GM21390 (cell line): ENCODE measurements at regions not wholly inside any gene's neighbourhood (a gene's known extent, or its start where the extent isn't known, plus 50 kb on each side); places are given as distances from the start of the nearest gene placed in this dataset.
"Not testable (repeated sequence)": the region's sequence is repeated elsewhere in the genome, so short reads cannot be mapped to it uniquely, and the experiment has no call there.

Source experiments
- ATAC-seq: cut with Tn5 transposase; IDR thresholded peaks from one replicate; pipeline ENCODE4 v1.9.1; 2021; ENCODE audit not compliant: unreplicated experiment

GRCh38 chr3:177493091-177493490 is 295.8 kb upstream of the TBL1XR1 start:
- no peak for ATAC-seq

- ATAC-seq = no peak
These were observed 296.9 kb upstream of the TBL1XR1 start for GRCh38 chr3:177494216-177494615.

GRCh38 chr3:177495566-177495965 is 298.3 kb upstream of the TBL1XR1 start:
- ATAC-seq = no peak

GRCh38 chr3:177498037-177498857 is 301.0 kb upstream of the TBL1XR1 start:
- ATAC-seq = no peak

DNA sequence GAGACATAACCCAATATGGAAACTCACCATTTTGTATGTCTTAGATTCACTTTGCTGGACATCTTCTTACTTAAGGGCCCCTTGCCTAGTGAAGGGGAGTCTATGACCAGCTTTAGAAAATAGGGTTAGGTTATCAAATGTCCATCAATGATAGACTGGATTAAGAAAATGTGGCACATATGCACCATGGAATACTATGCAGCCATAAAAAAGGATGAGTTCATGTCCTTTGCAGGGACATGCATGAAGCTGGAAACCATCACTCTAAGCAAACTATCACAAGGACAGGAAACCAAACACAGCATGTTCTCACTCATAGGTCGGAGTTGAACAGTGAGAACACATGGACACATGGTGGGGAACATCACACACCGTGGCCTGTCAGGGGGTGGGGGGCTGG is 301.8 kb upstream of the TBL1XR1 start:
- not testable (repeated sequence) for ATAC-seq

- ATAC-seq = no peak
These were observed 302.6 kb upstream of the TBL1XR1 start for GRCh38 chr3:177499779-177500423.

GRCh38 chr3:177510693-177511216 is 313.5 kb upstream of the TBL1XR1 start:
- ATAC-seq = no peak

GRCh38 chr3:177512945-177513814 is 315.9 kb upstream of the TBL1XR1 start:
- ATAC-seq = no peak

DNA sequence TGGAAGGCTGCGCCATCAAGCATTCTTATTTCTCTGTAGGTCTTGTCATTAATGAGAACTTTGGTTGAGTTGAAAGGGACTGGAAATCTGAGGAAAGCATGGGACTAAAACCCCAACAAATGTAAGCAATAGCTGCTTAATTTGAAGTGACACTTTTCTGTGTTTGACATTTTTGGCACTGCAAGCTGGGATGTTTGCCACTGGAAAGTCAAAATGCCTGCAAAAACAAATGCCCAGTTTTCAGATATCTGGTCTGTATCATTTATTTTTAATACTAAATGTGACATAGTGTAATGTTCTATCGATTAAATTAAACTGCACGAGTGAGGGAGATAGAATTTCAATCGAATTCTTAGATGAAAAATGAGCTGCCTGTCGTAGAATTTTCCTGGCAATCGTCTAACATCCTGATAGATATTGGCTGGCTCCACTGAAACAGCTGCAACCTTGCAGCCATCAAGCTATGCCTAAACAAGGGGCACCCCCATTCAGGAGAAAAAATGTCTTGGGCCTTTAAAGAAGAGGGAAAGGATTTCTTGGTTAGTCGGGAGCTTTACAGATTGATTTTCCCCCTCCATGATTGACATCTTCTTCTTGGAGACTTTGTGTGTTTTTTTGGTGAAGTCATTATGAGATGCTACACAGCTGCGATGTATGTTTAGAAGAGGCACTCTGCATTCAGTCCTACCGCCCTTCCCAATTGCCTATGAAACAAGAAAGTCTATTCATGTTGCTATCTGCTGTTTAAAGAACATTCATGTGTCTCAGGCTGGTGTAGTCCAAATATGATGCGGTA is 316.7 kb upstream of the TBL1XR1 start:
- no peak for ATAC-seq

GRCh38 chr3:177514611-177515499 is 317.6 kb upstream of the TBL1XR1 start:
- no peak for ATAC-seq

DNA sequence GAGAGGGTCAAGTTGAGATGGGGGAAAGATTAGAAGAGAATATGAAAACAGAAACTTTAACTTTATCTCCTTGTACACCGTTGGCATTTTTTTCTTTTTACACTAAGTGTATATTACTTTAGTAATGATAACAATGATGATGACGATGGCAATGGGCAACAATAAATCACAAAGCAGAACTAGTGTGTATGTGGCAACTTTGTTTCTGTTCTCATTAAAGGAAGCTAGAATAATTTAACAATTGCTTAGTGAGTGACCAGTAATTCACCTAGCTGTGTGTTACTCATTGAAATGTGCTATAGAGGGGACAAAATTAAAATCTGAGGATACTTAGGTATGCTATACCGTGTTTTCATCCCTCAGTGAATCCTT is 318.5 kb upstream of the TBL1XR1 start:
- no peak for ATAC-seq

- no peak for ATAC-seq
These were observed 319.1 kb upstream of the TBL1XR1 start for GRCh38 chr3:177516158-177517011.

- ATAC-seq = no peak
These were observed 320.6 kb upstream of the TBL1XR1 start for GRCh38 chr3:177517906-177518305.

GRCh38 chr3:177519588-177519987 is 322.3 kb upstream of the TBL1XR1 start:
- no peak for ATAC-seq

DNA sequence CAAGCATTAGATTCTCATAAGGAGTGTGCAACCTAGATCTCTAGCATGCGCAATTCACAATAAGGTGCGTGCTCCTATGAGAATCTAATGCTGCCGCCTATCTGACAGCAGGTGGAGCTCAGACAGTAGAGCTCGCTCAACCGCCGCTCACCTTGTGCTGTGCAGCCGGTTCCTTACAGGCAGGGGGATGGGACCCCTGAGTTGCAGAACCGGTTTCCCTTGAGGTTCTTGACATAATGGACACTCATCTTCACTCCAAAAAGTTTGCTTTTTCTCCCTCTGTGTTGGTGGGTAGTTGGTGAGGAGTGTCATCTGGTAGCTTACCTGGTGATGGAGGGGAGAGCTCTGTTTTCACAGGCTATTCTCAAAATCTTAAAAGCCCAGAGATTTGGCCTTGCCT is 324.0 kb upstream of the TBL1XR1 start:
- no peak for ATAC-seq

- ATAC-seq = no peak
These were observed 324.8 kb upstream of the TBL1XR1 start for GRCh38 chr3:177522051-177522450.

DNA sequence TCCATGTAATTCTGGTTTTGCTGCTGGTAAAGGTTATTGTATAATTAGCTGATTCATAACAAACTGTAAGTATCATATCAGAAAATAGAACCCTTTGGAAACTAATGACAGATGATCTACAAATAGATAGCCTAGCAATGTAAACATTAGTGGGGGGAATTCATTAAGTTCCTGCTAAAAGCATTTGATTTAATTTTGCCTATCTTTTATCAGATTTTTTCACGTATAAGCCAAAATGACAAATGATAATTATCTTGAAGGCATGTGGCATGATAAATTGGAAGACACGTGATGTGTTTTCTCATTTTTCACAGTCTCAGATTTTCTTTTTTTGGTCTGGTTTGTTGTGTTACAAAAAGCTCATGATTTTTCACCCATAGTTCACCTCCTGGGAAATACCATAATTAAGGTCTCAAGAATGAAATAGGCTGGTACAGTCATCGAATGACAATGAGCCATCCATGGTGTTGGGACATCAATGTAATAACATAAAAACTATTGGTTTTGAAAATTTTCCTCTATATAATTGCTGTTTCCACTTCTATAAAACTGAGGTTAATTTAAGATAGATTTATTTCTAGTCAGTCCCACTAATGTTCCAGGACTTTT is 325.9 kb upstream of the TBL1XR1 start:
- ATAC-seq = no peak

DNA sequence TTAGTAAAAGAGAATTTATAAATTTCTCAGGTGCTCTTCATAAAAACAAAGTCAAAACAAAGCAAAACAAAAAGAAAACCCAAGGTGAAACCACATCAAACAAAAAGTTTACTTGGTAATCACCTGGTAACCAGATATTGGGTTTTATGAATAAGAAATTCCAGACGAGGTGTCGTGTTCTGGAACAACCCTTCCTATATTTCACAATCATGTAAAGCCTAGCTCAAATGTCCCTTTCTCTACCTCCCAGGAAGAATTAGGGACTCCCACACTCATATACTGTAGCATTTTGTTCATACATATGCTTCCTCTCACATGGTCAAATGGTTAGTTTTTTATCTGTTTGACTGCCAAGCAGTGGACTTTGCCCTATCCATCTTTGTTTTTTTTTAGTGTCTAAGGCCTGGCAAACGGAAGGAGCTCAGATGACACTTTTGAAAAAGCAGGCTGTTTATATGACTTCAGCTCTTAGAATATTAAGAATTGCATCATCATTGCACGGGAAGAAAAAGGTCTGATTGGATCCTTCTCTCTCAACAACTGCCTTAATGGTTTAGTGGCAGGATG is 326.7 kb upstream of the TBL1XR1 start:
- ATAC-seq = no peak
